ENCODE measurements at regions not wholly inside any gene's neighbourhood (a gene's known extent, or its start where the extent isn't known, plus 50 kb on each side); places are given as distances from the start of the nearest gene placed in this dataset.

DNA sequence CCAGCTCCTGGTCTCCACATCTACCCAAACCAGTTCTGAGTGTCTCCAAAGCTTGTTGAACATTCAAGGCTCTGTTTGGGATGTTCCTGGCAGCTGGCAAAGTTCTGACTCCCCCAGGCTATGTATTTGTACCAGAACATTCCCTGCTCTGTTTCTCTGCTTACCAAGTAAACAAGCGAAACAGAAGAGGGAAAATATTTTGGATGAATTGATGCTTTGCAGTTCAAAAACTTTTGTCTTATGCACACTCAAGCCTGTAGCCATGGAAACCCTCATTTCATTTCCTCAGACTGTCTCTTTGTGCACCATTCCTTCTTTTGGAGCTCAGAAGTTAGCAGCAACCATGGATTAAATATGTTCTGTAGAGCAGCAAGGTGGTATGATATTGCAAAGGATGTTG is 145.8 kb downstream of the ACTL7B start:
- DNase-seq = no peak

DNA sequence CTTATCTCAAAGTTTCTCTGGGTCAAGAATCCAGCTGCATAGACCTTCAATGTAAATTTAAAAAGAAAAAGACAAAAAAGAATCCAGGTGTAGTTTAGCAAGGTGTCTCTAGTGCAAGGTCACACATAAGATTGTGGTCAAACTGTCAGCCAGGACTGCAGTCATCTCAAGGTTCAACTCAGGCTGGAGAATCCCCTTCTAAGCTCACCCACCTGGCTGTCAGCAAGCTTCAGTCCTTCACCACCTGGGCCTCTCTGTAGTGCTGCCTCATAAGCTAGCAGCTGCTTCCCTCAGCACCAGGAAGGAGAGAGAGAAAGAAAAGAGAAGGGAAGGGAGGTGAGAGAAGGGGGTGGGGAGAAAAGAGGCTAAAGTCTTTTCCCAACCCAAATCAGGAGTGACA is 146.7 kb downstream of the ACTL7B start:
- DNase-seq = no peak

DNA sequence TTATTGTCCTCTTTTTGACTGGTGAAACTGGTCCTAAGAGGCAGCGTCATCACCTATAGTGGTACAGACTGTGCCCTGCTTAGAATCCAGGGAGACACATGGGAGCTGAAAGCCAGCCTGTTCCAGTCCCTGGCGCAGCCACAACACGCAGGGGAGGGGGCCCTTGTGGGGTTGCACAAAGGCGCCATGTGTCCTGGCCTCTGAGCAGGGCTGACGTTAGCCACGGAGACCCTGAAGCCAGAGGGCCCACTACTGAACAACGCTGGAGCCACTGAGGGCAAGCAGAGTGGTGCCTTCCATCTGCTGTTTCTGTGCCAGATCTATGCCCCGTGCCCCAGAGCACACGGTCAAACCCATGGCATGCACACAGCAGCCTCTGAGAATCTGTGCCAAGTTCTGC is 147.3 kb downstream of the ACTL7B start:
- no peak for DNase-seq

DNA sequence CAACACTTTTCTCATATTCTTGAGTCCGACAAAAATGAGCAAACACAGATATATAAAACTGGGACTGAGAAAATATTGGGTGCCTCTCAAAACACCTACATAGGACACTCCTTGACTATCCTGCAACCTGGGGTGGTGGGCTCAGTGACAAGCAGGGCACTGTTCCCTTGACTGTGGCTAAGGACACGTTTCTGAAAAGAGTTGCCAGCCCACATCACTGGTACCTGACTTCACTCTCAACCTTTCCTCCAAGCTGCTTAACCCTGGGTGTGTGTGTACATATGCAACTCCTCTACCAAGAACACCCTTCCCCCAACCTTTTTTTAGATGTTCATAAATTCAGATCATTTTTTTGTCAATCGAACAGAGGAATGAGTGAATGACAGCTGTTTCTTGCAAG is 148.7 kb downstream of the ACTL7B start:
- no peak for DNase-seq

DNA sequence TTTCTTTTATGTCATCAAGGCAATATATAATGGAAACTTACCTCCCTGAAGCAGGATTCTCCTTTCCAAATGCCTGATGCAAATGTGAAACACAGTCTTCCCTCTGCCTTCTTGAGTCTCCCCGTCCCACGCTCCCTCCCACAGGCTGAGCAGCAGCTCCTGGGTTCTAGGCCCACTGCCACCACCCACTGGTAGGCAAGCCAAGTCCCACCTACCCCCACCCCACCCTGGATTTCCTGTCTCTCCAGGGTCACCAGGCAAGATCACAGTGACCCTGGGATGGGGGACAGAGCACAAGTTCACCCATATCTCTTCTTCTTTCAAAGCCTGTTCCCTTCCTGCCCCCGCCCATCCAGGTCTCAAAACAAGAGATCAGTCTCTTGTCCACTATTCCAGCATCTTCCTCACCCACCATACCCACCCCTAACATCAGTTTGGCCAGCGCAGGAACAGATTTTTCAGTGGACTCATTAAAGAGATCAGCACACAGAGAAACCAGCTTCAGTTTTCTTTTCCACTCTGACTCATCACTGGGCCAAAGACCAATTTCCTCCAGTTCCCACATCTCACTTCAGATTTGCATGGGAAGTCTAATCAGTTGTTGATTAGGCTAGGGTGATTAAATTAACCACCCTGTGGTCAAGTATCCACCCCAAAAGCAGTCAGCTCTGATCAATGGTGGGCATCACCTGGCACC is 151.5 kb downstream of the ACTL7B start:
- DNase-seq = no peak

DNA sequence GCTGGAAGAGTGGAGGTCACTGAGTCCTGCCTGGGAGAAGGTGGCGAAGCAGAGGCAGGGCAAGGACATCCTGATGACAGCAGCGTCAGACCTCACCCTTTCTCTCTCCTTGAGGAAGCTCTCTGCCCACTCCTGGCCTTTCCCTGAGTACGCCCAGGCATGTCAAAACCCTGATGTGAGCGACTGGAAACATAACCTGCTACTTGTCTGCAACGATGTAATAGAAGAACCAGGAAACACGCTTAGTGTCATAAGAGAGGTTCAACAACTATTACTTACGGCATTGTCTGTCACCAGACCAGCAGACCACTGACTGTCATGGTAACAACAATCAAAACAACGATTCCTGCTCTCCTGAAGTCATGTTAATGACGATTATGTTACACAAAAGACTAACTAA is 152.4 kb downstream of the ACTL7B start:
- DNase-seq = no peak

DNA sequence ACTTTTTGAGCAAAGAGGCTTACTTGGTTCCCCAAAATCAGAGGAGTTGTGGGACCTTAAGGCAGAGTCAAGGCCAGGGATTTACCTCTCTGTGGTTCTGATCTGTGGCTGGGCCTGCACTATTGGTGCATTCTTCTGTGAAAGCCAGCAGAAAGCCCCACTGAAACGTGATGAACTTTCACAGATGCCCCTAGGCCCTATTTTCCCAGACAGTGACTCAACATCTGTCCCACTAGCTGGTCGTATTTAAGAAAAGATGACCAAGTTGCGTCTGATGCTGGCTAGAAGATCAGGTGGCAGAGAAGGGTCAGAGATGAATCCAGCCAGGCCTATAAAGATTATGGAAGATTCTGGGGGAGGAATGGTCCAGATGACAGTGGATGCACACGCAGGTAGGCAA is 153.1 kb downstream of the ACTL7B start:
- DNase-seq = no peak

DNA sequence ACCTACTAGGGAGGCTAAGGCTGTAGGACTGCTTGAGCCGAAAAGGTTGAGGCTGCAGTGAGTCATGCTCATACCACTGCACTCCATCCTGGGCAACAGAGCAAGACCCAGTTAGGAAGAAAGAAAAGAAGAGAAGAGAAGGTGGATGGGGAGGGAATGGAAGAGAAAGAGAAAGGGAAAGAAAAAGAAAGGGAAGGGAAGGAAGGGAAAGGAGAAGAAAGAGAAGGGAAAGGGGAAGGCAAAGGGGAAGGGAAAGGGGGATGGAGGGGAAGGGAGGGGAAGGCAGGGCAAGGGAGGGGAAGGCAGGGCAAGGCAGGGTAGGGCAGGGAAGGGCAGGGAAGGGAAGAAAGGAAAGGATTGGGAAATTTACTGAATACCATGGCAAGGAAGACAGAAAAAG is 157.0 kb downstream of the ACTL7B start:
- DNase-seq = no peak

DNA sequence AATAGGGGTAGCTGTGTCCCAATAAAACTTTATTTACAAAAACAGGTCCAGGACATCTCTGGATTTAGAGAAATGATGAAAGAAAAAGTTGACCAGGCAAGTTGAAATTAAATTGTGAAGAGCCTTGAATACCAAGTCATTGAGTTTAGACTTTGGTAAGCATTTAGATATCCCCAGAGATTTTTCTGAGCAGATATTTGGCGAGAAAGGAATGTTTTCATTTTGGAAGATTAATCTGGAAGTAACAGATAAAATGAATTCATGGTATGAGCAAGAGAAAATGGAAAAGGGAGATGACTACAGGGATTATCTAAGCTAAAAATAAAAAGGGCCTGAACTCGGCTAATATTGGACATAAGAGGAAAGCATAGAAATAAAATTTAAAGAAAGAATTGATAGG is 157.6 kb downstream of the ACTL7B start:
- no peak for DNase-seq

DNA sequence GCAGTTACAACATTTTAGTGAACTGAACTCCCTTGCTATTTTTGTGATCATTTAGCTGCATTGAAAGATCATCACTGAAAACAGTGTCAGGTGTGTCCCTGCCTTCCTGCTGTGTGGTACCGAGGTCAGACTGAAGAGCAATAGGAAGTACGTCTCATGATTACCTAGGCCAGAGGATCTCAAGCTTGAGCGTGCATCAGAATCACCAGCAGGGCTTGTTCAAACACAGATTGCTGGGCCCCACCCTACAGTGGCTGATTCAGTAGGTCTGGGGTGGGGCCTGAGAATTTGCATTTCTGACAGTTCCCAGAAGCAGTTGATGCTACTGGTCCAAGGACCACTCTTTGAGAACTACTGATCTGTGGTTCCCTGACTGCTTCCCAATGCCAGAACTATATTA is 159.6 kb downstream of the ACTL7B start:
- no peak for DNase-seq

DNA sequence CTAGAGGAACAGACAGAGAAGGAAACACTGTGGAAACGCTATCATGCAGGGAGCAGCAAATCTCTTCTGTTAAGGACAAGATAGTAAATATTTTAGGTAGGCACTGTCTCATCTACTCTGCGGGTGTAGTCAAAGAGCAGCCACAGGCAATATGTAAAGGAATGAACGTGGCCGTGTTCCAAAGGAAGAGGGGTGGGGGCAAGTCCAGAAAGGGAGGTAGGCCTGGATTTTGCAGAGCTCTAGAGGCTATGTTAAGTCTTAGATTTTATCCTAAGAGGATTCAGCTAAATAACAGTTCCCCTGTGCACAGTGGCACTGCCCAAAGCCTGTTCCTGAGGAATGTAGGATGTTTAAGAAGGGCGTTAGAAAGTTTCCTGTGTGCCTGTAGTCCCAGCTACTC is 161.6 kb downstream of the ACTL7B start:
- no peak for DNase-seq

DNA sequence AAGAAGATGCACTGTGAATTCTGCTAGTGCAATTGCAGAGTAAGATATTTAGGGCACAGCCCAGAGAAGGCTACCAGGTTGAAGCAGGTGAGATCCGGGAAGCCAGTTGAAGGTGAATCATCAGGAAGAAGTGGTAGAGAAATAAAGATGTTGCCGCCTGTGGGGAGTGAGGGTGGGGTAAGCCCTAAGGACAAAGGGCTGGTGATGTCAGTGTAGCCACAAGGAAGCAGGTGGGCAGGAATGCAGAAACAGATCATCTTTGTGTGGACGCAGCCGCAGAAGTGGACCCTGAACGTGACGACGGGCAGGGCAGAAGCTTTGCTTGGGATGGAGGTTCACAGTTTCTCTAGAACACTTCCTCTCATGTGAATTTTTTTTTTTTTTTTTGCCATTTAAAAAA is 164.2 kb downstream of the ACTL7B start:
- DNase-seq = no peak

DNA sequence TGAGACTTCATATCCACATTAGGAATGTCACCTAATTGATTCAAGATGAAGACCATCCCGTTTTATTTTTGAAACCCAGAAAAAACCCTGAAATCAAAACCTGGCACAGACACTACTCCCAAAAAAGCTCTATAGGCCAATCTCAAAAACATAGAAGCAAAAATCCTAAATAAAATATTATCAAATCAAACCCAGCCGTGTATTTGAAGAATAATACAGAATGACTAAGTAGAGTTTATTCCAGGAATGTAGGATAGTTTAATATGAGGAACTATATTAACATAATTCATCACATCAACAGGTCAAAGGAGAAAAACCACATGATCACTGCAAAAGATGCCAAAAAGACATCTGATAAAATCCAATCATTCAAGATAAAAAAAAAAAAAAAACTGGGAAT is 167.1 kb downstream of the ACTL7B start:
- no peak for DNase-seq

DNA sequence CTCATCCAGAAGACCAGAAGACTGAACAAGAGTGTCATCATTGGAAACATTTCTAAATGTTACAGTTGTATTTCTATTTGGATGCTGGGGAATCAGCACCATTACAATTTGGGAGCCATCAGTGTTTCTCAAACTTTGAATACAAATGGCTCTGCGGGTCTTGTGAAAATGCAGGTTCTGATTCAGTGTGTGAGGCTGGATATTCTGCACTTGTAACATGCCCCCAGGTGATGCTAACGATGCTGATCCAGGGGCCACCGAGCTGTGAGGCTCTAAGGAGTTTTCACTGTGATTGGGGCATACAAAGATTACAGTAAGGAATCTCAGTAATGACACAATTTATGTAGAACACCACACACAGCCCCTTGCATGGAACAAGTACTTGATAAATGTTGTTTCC is 167.7 kb downstream of the ACTL7B start:
- no peak for DNase-seq

DNA sequence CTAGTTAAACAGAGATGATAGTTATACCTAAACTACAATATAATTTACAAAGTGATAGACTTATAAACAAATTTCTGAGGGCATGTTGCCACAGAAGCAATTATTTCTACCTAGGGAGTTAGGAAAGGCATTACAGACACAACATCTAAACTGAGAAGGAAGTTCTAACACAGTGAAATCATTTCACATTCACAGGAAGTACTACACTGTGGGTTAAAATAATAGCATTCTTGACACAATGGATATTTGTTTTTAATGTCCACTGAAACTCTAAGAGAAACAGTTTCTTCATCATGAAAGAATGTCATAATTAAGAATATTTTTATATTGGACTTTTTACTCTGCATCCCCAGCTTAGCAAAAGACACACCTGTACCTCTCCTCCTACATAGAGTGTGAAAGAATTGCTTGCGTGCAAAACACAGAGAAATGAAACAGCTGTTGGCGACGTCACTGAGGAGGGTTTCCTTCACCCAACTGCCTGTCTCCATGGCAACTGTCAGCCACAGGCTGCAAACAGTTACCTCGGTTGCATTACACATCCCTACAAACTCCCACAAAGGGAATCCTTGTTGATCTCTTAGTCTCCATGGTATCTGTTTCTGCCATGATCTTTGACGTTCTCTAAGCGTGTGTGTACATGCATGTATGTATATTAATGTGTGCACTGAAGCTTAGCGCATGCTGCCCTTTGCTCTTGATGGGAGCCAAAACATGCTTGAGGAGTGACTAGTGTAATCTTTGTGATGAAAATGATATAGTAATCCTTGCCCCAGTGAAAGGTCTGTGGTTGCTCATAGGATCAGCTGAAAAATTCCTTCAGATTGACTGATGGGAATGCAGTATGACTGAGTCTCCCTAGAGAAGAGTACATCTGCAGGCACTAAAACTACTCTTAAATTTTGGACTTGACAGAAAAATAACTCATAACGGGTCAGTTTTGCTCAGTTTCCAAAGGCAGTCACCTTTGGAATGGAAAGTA is 168.5 kb downstream of the ACTL7B start:
- DNase-seq = no peak

DNA sequence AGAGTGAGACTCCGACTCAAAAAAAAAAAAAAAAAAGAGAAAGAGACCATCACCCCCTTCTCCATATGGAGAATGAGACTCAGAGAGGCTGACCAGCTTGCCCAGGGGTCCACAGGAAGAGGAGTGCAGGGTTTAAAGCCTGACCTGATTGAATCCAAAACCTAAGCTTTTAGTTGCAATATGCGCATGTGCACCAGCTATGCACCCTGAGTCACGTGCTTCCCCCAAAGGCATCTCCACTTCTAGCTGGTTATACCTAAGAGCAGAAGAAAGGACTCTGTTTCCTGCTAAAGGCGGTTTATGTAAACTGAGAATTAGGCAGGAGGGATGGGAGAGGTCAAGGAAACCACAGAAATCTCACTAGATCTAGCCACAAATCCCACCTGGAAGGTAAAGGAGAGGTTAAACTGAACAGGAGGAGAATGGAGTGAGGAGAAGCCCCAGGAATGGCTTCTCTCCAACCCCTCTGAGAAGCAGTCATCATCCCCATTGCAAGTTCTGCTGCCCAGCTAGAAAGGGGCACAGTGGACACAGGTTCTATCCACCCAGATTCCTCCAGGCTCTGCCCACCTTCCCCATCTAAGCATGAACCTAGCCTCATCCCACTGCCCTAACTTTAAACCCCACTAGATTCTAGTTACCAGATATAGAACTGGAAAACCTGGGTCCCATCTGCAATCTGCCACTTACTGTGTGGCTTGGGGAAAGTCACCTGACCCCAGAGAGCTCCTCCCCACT is 171.3 kb downstream of the ACTL7B start:
- DNase-seq = no peak

DNA sequence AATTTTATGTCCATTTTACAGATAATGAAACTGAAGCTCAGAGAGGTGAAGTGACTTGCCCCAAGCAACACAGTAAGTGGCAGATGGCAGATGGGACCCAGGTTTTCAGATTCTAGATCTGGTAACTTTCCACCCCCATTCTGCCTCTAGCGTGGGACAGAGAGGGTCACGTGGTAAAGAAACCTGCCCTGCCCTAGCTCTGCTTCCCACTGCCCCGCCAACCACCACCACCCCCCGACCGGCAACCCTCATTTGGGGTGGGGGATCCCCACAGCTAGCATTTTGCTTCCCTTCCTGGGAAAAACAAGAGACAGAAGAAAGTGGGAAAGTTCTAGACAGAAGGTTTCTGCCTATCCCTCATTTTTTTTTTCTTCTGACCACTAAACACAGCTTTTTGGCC is 172.5 kb downstream of the ACTL7B start:
- no peak for DNase-seq

DNA sequence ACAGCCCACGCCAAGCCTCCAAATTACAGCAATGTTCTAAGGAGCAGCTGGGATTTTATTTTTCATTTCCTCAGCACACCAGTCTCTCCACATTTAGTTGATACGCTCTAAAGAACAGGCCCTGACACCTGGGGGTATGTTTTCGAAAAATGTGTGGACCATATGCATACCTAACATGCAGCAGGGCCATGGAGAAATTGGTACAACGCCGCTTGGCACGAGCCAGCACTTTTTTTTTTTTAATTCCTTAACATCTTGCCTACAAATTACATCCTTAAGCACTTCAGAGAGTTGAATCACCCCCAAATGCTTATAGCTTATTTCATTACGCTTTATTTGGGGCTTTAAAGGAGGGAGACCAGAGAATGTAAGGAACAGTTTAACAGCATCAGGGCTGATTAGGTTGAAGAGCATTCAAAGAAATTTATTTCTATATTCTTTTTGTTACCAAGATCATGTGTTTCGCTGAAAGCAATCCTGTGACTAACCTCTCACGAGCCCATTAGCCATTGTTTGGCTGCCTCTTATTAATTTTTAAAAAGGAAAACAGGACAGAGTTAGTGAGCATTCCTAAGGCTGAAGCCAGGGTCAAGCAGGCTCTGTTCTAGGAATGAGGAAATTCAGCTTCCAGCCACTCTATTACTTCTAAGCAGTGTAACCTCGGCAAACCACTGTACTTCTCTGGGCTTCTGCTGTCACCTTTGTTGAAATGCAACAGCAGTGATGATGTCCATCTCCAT is 173.8 kb downstream of the ACTL7B start:
- DNase-seq = no peak

DNA sequence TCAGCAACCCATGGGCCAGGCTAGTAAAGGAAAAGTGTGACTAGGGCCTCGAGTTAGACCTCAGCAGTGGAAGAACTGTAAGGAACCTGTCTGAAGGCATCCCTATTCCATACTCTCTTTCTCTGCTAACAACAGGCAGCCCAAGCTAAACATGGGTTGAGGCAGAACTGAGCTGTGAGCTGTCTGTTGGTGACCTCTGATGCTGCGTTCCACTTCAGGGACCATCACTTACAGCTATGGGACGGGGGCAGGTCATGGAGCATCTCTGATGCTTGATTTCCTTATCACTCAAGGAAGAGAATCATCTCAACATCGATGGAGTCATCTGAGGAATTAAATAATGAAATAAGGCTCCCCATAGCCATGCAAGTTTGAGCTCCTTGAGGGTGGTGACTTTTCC is 174.8 kb downstream of the ACTL7B start:
- DNase-seq = no peak

DNA sequence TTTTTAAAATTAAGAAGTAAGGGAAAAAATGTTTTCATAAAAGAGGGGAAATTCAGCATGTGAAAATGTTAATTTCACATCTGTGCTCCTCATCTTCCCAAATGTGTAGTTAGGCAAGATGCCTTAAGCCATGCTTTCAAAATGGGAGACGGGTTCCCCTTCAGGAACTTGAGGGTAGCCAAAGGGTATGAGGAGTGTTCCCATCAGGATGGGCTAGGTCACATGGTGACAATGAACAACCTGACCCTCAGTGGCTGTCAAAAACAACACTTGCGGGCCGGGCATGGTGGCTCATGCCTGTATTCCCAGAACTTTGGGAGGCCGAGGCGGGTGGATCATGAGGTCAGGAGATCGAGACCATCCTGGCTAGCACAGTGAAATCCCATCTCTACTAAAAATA is 178.0 kb downstream of the ACTL7B start:
- DNase-seq = no peak

DNA sequence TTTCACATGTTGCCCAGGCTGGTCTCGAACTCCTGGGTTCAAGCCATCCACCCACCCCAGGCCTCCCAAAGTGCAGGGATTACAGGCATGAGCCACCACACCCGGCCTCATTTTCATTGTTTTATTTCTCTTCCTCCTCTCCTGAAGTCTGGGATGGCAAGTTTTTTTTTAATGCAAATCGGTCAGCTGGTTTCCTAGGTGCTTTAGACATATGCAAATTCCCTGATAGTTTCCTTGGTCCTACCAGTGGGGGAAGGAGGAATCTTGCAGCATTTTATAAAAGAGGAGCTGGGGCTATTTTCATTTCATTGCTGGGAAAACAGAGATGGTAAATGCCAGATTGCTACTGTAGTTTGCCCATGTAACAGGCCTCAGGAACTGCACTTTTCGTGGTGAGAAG is 179.4 kb downstream of the ACTL7B start:
- no peak for DNase-seq

DNA sequence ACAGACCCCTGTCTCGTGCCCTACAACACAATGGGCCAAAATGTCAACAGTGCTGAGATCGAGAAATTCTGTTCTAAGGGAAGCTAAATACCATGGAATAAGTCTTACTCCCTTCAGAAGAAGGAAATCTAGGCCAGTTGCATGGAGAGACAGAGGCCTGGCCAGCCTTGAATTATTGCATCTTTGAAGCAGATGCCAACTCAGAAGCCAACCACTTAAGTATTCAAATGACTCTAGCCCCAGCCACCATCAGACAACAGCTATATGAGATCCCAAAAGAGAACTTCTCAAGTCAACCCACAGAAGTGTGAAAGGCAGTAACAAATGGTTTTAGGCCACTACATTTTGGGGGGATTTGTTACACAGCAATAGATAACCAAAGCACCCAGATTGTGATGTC is 180.1 kb downstream of the ACTL7B start:
- DNase-seq = no peak
